GM06990 (cell line): ENCODE measurements at regions not wholly inside any gene's neighbourhood (a gene's known extent, or its start where the extent isn't known, plus 50 kb on each side); places are given as distances from the start of the nearest gene placed in this dataset.
"Not testable (repeated sequence)": the region's sequence is repeated elsewhere in the genome, so short reads cannot be mapped to it uniquely, and the experiment has no call there.

Experiments used
- DNase-seq: peaks from one replicate; pipeline ENCODE4 v3.0.0-alpha.2; 2011; ENCODE audit not compliant: insufficient read length; ENCODE audit errors: extremely low read depth
- H3K27me3 ChIP-seq: replicated peaks from 2 replicates; pipeline ENCODE4 v1.6.0; 2011; ENCODE audit warnings: low read length; ENCODE audit not compliant: control insufficient read depth, insufficient read depth
- H3K36me3 ChIP-seq: 2 replicates; pipeline ENCODE4 v1.5.1; 2011; ENCODE audit warnings: low read length; ENCODE audit not compliant: control insufficient read depth, insufficient read depth
- H3K4me3 ChIP-seq: replicated peaks from 2 replicates; pipeline ENCODE4 v1.5.1; 2011; ENCODE audit warnings: low read depth, mild to moderate bottlenecking, control low read depth, low read length
- TF ChIP-seq, protein P1 (sequence below): IDR thresholded peaks from 2 replicates; pipeline ENCODE4 v1.5.1; 2011; ENCODE audit warnings: low read length, control low read depth, mild to moderate bottlenecking, inconsistent platforms; ENCODE audit not compliant: insufficient read depth, poor library complexity, severe bottlenecking

DNA sequence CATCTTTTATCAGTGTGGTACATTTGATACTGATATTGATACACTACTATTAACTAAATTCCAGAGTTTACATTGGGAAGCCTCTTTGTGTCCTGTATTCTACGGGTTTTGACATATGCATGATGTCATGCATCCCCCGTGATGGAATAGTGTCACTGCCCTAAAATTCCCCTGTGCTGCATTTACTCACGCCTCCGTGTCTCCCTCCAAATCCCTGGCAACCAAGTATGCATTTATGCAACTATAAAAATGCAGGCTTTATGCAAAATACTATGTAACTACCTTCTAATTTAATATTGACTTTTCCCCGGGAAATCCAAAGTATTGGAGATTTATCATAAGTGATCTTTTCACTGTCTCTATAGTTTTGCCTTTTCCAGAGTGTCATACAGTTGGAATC, 453.7 kb upstream of the RUNX1 start:
- peaks cover 2% of the 10 kb centered on the region for H3K27me3 ChIP-seq
- no peaks in the 10 kb centered on the region for H3K36me3 ChIP-seq
- TF ChIP-seq, protein P1, sequence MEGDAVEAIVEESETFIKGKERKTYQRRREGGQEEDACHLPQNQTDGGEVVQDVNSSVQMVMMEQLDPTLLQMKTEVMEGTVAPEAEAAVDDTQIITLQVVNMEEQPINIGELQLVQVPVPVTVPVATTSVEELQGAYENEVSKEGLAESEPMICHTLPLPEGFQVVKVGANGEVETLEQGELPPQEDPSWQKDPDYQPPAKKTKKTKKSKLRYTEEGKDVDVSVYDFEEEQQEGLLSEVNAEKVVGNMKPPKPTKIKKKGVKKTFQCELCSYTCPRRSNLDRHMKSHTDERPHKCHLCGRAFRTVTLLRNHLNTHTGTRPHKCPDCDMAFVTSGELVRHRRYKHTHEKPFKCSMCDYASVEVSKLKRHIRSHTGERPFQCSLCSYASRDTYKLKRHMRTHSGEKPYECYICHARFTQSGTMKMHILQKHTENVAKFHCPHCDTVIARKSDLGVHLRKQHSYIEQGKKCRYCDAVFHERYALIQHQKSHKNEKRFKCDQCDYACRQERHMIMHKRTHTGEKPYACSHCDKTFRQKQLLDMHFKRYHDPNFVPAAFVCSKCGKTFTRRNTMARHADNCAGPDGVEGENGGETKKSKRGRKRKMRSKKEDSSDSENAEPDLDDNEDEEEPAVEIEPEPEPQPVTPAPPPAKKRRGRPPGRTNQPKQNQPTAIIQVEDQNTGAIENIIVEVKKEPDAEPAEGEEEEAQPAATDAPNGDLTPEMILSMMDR, result no peak
- DNase-seq, result no peak
- no peak overlapping the region for H3K4me3 ChIP-seq

DNA sequence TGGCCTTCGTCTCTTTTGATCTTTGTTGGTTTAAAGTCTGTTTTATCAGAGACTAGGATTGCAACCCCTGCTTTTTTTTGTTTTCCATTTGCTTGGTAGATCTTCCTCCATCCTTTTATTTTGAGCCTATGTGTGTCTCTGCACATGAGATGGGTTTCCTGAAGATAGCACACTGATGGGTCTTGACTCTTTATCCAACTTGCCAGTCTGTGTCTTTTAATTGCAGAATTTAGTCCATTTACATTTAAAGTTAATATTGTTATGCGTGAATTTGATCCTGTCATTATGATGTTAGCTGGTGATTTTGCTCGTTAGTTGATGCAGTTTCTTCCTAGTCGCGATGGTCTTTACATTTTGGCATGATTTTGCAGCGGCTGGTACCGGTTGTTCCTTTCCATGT, 448.4 kb upstream of the RUNX1 start:
- not testable (repeated sequence) for H3K27me3 ChIP-seq, DNase-seq, H3K4me3 ChIP-seq, H3K36me3 ChIP-seq

DNA sequence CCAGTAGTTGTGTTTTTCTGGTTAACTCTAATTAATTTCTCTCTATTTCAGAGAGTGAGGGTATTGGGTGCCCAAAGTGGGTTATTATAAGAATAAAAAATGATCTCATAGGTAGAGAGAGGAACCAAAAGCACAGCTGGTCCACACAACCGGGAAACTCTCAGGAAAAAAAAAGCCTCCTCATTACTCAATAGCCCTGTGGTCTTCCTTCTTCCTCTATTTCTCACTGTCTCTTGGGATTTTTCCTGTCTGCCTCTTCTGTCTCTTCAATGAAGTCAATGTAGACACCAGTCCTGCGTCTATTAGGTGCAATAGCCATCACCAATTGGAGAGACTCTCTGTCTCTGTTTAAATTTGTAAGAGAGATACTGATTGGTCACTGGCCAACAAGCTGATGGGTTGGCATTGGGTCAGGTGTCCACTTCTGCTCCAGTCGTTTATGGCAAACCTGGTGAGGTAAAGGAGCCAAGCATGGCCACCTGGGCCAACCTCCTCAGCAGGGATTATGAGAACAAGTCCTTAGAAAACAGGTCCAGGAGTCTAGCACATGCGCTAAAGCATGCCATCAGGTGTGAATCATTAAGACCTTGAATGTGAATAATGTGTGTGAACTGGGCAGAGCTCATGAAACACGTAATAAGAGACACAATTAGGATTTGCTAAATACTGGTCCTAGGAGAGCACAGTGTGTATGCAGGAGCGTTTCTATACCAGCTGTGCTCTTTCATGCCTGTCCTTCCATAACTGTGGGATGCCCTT, 443.0 kb upstream of the RUNX1 start:
- H3K4me3 ChIP-seq, result no peak overlapping the region
- DNase-seq, result no peak
- no peaks in the 10 kb centered on the region; the same call in 1 of the 2 replicates for H3K27me3 ChIP-seq
- H3K36me3 ChIP-seq, result no peaks in the 10 kb centered on the region
- TF ChIP-seq, protein P1, result no peak

DNA sequence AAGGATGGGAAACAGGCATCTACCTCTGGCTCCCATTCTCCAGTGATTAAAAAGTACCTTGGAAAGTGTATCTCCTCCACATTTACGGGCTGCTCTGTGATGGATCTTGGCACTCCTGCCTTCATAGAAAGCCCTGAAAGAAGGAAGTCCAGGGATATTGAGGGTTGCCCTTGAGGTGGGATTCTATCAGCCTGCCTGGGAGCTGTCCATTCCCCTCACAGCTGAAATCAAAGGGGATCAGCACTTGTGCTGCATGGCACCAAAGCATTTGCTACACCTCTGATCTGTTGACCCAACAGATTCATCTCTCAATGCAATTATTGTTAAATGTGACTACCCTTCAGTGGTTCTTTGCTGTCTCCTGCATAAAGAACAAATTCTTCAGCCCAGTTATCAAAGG, 442.0 kb upstream of the RUNX1 start:
- TF ChIP-seq, protein P1, result no peak
- H3K36me3 ChIP-seq, result no peaks in the 10 kb centered on the region
- no peak for DNase-seq
- no peaks in the 10 kb centered on the region; the same call in 1 of the 2 replicates for H3K27me3 ChIP-seq
- H3K4me3 ChIP-seq, result no peak overlapping the region

DNA sequence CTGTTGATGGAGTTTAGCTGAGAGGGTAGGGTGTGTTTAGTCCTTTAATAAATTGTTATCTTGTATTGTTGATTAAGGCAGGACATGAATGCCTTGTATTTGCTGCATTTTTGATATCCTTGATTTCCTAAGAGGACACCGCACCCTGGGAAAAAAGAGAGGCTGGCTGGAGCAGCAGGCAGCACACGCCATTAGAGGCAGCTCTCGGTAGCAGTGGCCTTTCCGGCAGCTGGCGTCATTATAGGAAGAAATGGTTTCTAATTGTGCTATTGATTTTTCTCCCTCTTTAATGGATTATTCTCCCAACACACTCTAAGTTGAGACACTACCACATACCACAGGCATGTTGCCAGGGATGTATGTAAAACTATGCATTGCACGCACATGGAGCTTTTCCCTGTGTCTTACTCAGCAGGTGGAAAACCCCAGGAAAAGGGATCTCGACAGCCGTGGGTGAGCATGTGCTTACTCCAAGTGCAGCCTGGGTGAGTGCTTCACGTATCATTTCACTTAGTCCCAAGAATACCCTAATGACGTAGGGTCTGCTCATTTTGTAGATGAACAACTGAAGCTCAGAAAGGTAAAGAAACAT, 440.4 kb upstream of the RUNX1 start:
- H3K27me3 ChIP-seq, result no peaks in the 10 kb centered on the region; the same call in 1 of the 2 replicates
- no peak overlapping the region for H3K4me3 ChIP-seq
- no peaks in the 10 kb centered on the region for H3K36me3 ChIP-seq
- DNase-seq, result no peak
- TF ChIP-seq, protein P1, result no peak

DNA sequence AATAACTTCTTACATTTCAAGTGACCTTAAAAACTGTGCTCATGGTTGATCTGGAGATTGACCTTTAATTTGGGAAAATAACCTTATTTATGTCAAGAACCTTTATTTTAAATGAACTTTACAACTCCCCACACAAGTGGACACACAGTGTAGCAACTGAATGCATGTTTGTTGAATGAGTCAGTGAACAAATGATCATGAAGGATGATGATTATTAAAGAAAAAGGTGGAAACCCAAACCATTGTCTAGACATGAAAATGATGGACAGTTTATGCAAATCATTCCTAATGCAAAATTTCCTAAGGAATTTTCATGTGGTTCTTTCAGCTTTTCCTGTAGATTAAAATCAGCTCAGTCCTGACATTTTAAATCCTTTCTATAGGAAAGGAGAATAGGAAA, 439.8 kb upstream of the RUNX1 start:
- Histone ChIP-seq H3K36me3 (no peaks in the 10 kb centered on the region), H3K4me3 (no peak overlapping the region), H3K27me3 (no peaks in the 10 kb centered on the region; the same call in 1 of the 2 replicates)
- no peak for DNase-seq
- TF ChIP-seq, protein P1, result no peak
